Effector CD4-positive, alpha-beta T cell (primary cell): ENCODE measurements at regions not wholly inside any gene's neighbourhood (a gene's known extent, or its start where the extent isn't known, plus 50 kb on each side); places are given as distances from the start of the nearest gene placed in this dataset.

Experiments used
- DNase-seq: peaks from one replicate; pipeline ENCODE4 v3.0.0-alpha.2; 2020

- DNase-seq: no peak
Observed at GRCh38 chr11:80826808-80827207, 1386.0 kb upstream of the TENM4 start.

GRCh38 chr11:80822308-80822707, 1381.5 kb upstream of the TENM4 start:
- DNase-seq: no peak

- DNase-seq: no peak
Observed at GRCh38 chr11:80819271-80819670, 1378.4 kb upstream of the TENM4 start.

GRCh38 chr11:80816966-80817365, 1376.1 kb upstream of the TENM4 start:
- DNase-seq: no peak

- DNase-seq: no peak
Observed at GRCh38 chr11:80816454-80816847, 1375.6 kb upstream of the TENM4 start.

- no peak for DNase-seq
Observed at GRCh38 chr11:80815752-80816453, 1375.1 kb upstream of the TENM4 start.

GRCh38 chr11:80814813-80815212, 1374.0 kb upstream of the TENM4 start:
- no peak for DNase-seq

- no peak for DNase-seq
Observed at GRCh38 chr11:80810695-80811094, 1369.9 kb upstream of the TENM4 start.

GRCh38 chr11:80798174-80798573, 1357.3 kb upstream of the TENM4 start:
- no peak for DNase-seq

- no peak for DNase-seq
Observed at GRCh38 chr11:80783561-80783960, 1342.7 kb upstream of the TENM4 start.

GRCh38 chr11:80782135-80782885, 1341.5 kb upstream of the TENM4 start:
- no peak for DNase-seq

GRCh38 chr11:80779905-80780605, 1339.2 kb upstream of the TENM4 start:
- no peak for DNase-seq

- DNase-seq: no peak
Observed at GRCh38 chr11:80778941-80779340, 1338.1 kb upstream of the TENM4 start.

GRCh38 chr11:80778432-80778831, 1337.6 kb upstream of the TENM4 start:
- DNase-seq: no peak

GRCh38 chr11:80773919-80774318, 1333.1 kb upstream of the TENM4 start:
- DNase-seq: no peak

- no peak for DNase-seq
Observed at GRCh38 chr11:80771017-80771416, 1330.2 kb upstream of the TENM4 start.

GRCh38 chr11:80758787-80759186, 1318.0 kb upstream of the TENM4 start:
- DNase-seq: no peak

- no peak for DNase-seq
Observed at GRCh38 chr11:80748207-80748925, 1307.5 kb upstream of the TENM4 start.

- DNase-seq: no peak
Observed at GRCh38 chr11:80746300-80746699, 1305.5 kb upstream of the TENM4 start.

GRCh38 chr11:80745416-80745815, 1304.6 kb upstream of the TENM4 start:
- DNase-seq: no peak

- DNase-seq: no peak
Observed at GRCh38 chr11:80733790-80734189, 1293.0 kb upstream of the TENM4 start.

GRCh38 chr11:80733361-80733760, 1292.5 kb upstream of the TENM4 start:
- no peak for DNase-seq

- no peak for DNase-seq
Observed at GRCh38 chr11:80727315-80727714, 1286.5 kb upstream of the TENM4 start.
